ENCODE measurements at regions not wholly inside any gene's neighbourhood (a gene's known extent, or its start where the extent isn't known, plus 50 kb on each side); places are given as distances from the start of the nearest gene placed in this dataset.

- peaks cover 9 to 79% of the 10 kb centered on the region in 2 experiments for H3K27me3 ChIP-seq (ENCODE audit: control insufficient read depth in 1 of 2, insufficient read depth in 2 of 2, low read length in 2 of 2)
- no peak overlapping the region for H2AFZ ChIP-seq (ENCODE audit: low read length)
- intact Hi-C loops (cut with micrococcal nuclease; ENCODE audit: unreplicated experiment), result no loop called here
- no peak overlapping the region for H3K4me2 ChIP-seq (ENCODE audit: low read depth, low read length)
- no TSS peak for BruUV-seq (replicated peaks)
- in situ Hi-C loops (cut with HindIII; ENCODE audit: extremely low pct_ligation_motif_present, low pct_unique_long_range_greater_than_20kb), result no loop called here
- no peak for FAIRE-seq
- no peak overlapping the region for H3K27ac ChIP-seq (ENCODE audit: extremely low read length, insufficient read depth, low read length)
- H3K9me3 ChIP-seq (ENCODE audit: low read length), result no peaks in the 10 kb centered on the region
- CTCF ChIA-PET (ENCODE audit: low intra/inter-chr PET ratio, low total read pairs), result no interaction called here
- H4K20me1 ChIP-seq (ENCODE audit: insufficient read depth, low read length), result no peaks in the 10 kb centered on the region
- TF ChIP-seq ZNF451 (CRISPR knock-in tag; IDR thresholded peaks at IDR 0.05) (no peak), HNRNPUL1 (IDR thresholded peaks at IDR 0.05; ENCODE audit: low read depth, low read length) (no peak), ZNF460 (CRISPR knock-in tag; IDR thresholded peaks at IDR 0.05; ENCODE audit: borderline replicate concordance) (no peak), MBNL3 (CRISPR knock-in tag; conservative IDR thresholded peaks at IDR 0.05) (no peak), ATF2 (CRISPR knock-in tag; IDR thresholded peaks at IDR 0.05) (no peak), HOXA5 (CRISPR knock-in tag; IDR thresholded peaks at IDR 0.05) (no peak), ZNF547 (CRISPR knock-in tag; IDR thresholded peaks at IDR 0.05) (no peak), ZSCAN20 (CRISPR knock-in tag; IDR thresholded peaks at IDR 0.05; ENCODE audit: borderline replicate concordance) (no peak), ZBTB4 (CRISPR knock-in tag; IDR thresholded peaks at IDR 0.05; ENCODE audit: borderline replicate concordance) (no peak)
- TF ChIP-seq, protein P1, sequence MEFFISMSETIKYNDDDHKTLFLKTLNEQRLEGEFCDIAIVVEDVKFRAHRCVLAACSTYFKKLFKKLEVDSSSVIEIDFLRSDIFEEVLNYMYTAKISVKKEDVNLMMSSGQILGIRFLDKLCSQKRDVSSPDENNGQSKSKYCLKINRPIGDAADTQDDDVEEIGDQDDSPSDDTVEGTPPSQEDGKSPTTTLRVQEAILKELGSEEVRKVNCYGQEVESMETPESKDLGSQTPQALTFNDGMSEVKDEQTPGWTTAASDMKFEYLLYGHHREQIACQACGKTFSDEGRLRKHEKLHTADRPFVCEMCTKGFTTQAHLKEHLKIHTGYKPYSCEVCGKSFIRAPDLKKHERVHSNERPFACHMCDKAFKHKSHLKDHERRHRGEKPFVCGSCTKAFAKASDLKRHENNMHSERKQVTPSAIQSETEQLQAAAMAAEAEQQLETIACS (CRISPR knock-in tag; IDR thresholded peaks at IDR 0.05), result no peak
- TF ChIP-seq, protein P2, sequence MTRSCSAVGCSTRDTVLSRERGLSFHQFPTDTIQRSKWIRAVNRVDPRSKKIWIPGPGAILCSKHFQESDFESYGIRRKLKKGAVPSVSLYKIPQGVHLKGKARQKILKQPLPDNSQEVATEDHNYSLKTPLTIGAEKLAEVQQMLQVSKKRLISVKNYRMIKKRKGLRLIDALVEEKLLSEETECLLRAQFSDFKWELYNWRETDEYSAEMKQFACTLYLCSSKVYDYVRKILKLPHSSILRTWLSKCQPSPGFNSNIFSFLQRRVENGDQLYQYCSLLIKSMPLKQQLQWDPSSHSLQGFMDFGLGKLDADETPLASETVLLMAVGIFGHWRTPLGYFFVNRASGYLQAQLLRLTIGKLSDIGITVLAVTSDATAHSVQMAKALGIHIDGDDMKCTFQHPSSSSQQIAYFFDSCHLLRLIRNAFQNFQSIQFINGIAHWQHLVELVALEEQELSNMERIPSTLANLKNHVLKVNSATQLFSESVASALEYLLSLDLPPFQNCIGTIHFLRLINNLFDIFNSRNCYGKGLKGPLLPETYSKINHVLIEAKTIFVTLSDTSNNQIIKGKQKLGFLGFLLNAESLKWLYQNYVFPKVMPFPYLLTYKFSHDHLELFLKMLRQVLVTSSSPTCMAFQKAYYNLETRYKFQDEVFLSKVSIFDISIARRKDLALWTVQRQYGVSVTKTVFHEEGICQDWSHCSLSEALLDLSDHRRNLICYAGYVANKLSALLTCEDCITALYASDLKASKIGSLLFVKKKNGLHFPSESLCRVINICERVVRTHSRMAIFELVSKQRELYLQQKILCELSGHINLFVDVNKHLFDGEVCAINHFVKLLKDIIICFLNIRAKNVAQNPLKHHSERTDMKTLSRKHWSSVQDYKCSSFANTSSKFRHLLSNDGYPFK (CRISPR knock-in tag; IDR thresholded peaks at IDR 0.05; ENCODE audit: borderline replicate concordance), result no peak
- WGBS (ENCODE audit: low lambda C conversion rate), result 44% methylated on average over 10 of the region's 10 CpGs
- POLR2A ChIA-PET, result no interaction called here
- DNase-seq (ENCODE audit: low spot score), result no peak
- H3K36me3 ChIP-seq (replicated peaks in 1 of 2; ENCODE audit: control insufficient read depth in 1 of 2, insufficient read depth in 2 of 2, low read length in 2 of 2), result no peaks in the 10 kb centered on the region
- H3K4me3 ChIP-seq (replicated peaks in 1 of 3; ENCODE audit: insufficient read depth in 1 of 3, low read depth in 2 of 3, low read length in 3 of 3), result no peak overlapping the region
- ATAC-seq, result no peak
- H3K9ac ChIP-seq (ENCODE audit: insufficient read depth, low read depth, low read length), result no peak overlapping the region
- peaks cover 10% of the 10 kb centered on the region for H3K4me1 ChIP-seq (ENCODE audit: insufficient read depth, low read length)
- no peaks in the 10 kb centered on the region for H3K79me2 ChIP-seq (ENCODE audit: insufficient read depth, low read length)
Measured at GRCh38 chr2:589281-590130, 87.7 kb downstream of the TMEM18 start.

Measured in HepG2 (cell line).